ENCODE measurements at regions not wholly inside any gene's neighbourhood (a gene's known extent, or its start where the extent isn't known, plus 50 kb on each side); places are given as distances from the start of the nearest gene placed in this dataset.

DNA sequence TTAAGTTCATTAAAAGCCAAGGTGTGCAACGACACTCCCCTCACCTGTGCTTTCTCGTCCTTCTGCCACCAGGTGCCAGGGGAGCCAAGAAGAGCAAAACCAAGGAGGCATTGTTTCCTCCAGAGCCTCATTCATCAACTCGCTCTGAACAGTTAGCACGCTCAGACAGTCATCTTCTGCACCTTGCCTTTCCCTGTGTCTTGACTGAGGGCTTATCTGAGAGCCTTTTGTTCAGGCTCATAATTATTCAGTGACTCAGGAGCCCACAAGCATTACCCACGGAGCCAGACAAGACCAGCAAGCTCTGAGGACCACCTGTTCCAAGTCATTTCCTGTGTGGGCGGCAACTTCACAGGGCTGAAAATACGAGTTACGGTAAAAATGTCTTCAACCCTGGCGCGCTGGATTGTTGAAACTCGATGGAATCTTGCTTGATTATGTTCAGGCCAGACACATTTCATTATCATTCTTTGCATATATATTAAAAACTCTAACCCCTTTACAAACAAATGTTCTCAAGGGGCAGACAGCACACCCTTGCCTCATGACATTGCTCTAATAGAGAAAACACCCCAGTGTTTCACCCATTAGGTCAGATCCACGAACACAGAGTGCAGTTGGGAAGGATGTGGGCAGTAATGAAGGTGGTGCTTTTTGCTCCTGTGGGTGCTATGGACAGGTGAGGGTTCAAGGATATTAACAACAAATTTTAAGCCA is 89.7 kb upstream of the RUNX1 start:
- Histone ChIP-seq H3K4me2 (ENCODE audit: unreplicated experiment) (no peak overlapping the region), H3K4me1 (ENCODE audit: insufficient read depth) (peaks cover 31% of the 10 kb centered on the region), H3K79me2 (ENCODE audit: insufficient read depth) (no peaks in the 10 kb centered on the region), H3K9me3 (ENCODE audit: low read depth) (no peaks in the 10 kb centered on the region), H3K4me3 (no peak overlapping the region), H4K20me1 (ENCODE audit: insufficient read depth) (no peaks in the 10 kb centered on the region), H3F3A (ENCODE audit: insufficient read depth) (0 out of 2 replicates have a peak, but pooled peaks cover 5% of the 10 kb centered on the region), H3K27ac (no peak overlapping the region), H3K36me3 (ENCODE audit: low read depth) (no peaks in the 10 kb centered on the region), H3K9me2 (ENCODE audit: insufficient read depth) (no peaks in the 10 kb centered on the region), H3K27me3 (replicated peaks; ENCODE audit: insufficient read depth) (no peaks in the 10 kb centered on the region), H3K9ac (no peak overlapping the region), H2AFZ (no peak overlapping the region; the same call in 1 of the 2 replicates)
- in situ Hi-C loops (cut with MboI): no loop called here
- peak; percentile 61 for DNase-seq
- 78 to 81% methylated on average over 12 of the region's 12 CpGs for WGBS, 2 experiments (ENCODE audit: low coverage in 1 of 2, low lambda C conversion rate in 2 of 2, missing lambda C conversion rate in 2 of 2)
- TF ChIP-seq EZH2phosphoT487 (IDR thresholded peaks at IDR 0.05; ENCODE audit: insufficient read depth, low read depth) (no peak), EZH2 (IDR thresholded peaks at IDR 0.05; ENCODE audit: insufficient read depth, poor library complexity, severe bottlenecking) (no peak)

GRCh38 chr21:35136586-35137219 is 87.6 kb upstream of the RUNX1 start:
- 80 to 100% methylated on average over 1 of the region's 1 CpG for WGBS, 2 experiments (ENCODE audit: low coverage in 1 of 2, low lambda C conversion rate in 2 of 2, missing lambda C conversion rate in 2 of 2)
- Histone ChIP-seq H3K27ac (peak overlapping the region; percentile 49), H3K4me3 (no peak overlapping the region), H2AFZ (peak overlapping the region; percentile 78), H3K36me3 (ENCODE audit: low read depth) (no peaks in the 10 kb centered on the region), H3K79me2 (ENCODE audit: insufficient read depth) (no peaks in the 10 kb centered on the region), H3K9me3 (ENCODE audit: low read depth) (no peaks in the 10 kb centered on the region), H3F3A (ENCODE audit: insufficient read depth) (0 out of 2 replicates have a peak, but pooled peaks cover 5% of the 10 kb centered on the region), H4K20me1 (ENCODE audit: insufficient read depth) (no peaks in the 10 kb centered on the region), H3K9ac (peak overlapping the region; percentile 6; the same call in 1 of the 2 replicates), H3K27me3 (replicated peaks; ENCODE audit: insufficient read depth) (no peaks in the 10 kb centered on the region), H3K4me1 (ENCODE audit: insufficient read depth) (peaks cover 27% of the 10 kb centered on the region), H3K9me2 (ENCODE audit: insufficient read depth) (no peaks in the 10 kb centered on the region), H3K4me2 (ENCODE audit: unreplicated experiment) (peak overlapping the region; percentile 51)
- peak; percentile 70 for DNase-seq
- in situ Hi-C loops (cut with MboI): no loop called here
- TF ChIP-seq EZH2phosphoT487 (IDR thresholded peaks at IDR 0.05; ENCODE audit: insufficient read depth, low read depth) (no peak), EZH2 (IDR thresholded peaks at IDR 0.05; ENCODE audit: insufficient read depth, poor library complexity, severe bottlenecking) (no peak)

DNA sequence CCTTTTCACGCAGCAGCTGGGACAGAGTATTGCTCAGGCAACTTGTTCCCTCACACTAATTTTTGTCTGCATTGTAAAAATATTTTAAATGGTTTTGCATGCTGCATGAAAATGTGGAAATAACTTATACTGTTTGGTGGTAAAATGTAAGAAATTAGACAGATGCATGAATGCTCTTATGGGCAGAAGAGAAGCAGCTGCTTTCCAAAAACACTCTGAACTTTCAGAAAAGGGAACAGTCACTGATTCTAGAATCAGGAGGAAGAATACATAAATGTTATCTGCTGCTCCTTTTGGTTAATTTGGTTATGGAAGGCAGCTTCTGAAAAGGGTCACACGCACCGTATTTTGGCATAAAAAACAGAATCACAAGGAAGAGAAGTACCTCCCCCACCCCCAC is 87.0 kb upstream of the RUNX1 start:
- peak overlapping the region; percentile 49; the same call in 1 of the 2 replicates for H3K27ac ChIP-seq
- H2AFZ ChIP-seq: 0 out of 2 replicates have a peak overlapping the region, but pooled peaks have one; percentile 78
- TF ChIP-seq EZH2 (IDR thresholded peaks at IDR 0.05; ENCODE audit: insufficient read depth, poor library complexity, severe bottlenecking): no peak
- no peak for TF ChIP-seq EZH2phosphoT487 (IDR thresholded peaks at IDR 0.05; ENCODE audit: insufficient read depth, low read depth)

GRCh38 chr21:35135481-35135880 is 86.4 kb upstream of the RUNX1 start:
- Histone ChIP-seq H3K4me2 (ENCODE audit: unreplicated experiment) (no peak overlapping the region), H3K4me1 (ENCODE audit: insufficient read depth) (peaks cover 27% of the 10 kb centered on the region), H3K27me3 (replicated peaks; ENCODE audit: insufficient read depth) (no peaks in the 10 kb centered on the region), H3F3A (ENCODE audit: insufficient read depth) (0 out of 2 replicates have a peak, but pooled peaks cover 5% of the 10 kb centered on the region), H3K4me3 (no peak overlapping the region), H3K9me3 (ENCODE audit: low read depth) (no peaks in the 10 kb centered on the region), H2AFZ (no peak overlapping the region), H4K20me1 (ENCODE audit: insufficient read depth) (no peaks in the 10 kb centered on the region), H3K9ac (no peak overlapping the region), H3K27ac (no peak overlapping the region), H3K36me3 (ENCODE audit: low read depth) (no peaks in the 10 kb centered on the region), H3K9me2 (ENCODE audit: insufficient read depth) (no peaks in the 10 kb centered on the region), H3K79me2 (ENCODE audit: insufficient read depth) (no peaks in the 10 kb centered on the region)
- DNase-seq: no peak
- TF ChIP-seq EZH2phosphoT487 (IDR thresholded peaks at IDR 0.05; ENCODE audit: insufficient read depth, low read depth): no peak
- no peak for TF ChIP-seq EZH2 (IDR thresholded peaks at IDR 0.05; ENCODE audit: insufficient read depth, poor library complexity, severe bottlenecking)
- in situ Hi-C loops (cut with MboI): no loop called here
- 87 to 89% methylated on average over 7 of the region's 7 CpGs for WGBS, 2 experiments (ENCODE audit: low coverage in 1 of 2, low lambda C conversion rate in 2 of 2, missing lambda C conversion rate in 2 of 2)

More for the DNA sequence above, 87.0 kb upstream of the RUNX1 start:
- no peak overlapping the region for H3K9ac ChIP-seq
- no peak for DNase-seq
- no peak overlapping the region for H3K4me3 ChIP-seq
- H4K20me1 ChIP-seq (ENCODE audit: insufficient read depth): no peaks in the 10 kb centered on the region
- 0 out of 2 replicates have a peak, but pooled peaks cover 5% of the 10 kb centered on the region for H3F3A ChIP-seq (ENCODE audit: insufficient read depth)
- no peaks in the 10 kb centered on the region for H3K79me2 ChIP-seq (ENCODE audit: insufficient read depth)
- no peaks in the 10 kb centered on the region for H3K36me3 ChIP-seq (ENCODE audit: low read depth)
- no peaks in the 10 kb centered on the region for H3K9me3 ChIP-seq (ENCODE audit: low read depth)
- H3K4me2 ChIP-seq (ENCODE audit: unreplicated experiment): no peak overlapping the region
- H3K4me1 ChIP-seq (ENCODE audit: insufficient read depth): peaks cover 27% of the 10 kb centered on the region
- no peaks in the 10 kb centered on the region for H3K27me3 ChIP-seq (replicated peaks; ENCODE audit: insufficient read depth)
- no peaks in the 10 kb centered on the region for H3K9me2 ChIP-seq (ENCODE audit: insufficient read depth)
- in situ Hi-C loops (cut with MboI): no loop called here
- 94 to 100% methylated on average over 3 of the region's 3 CpGs for WGBS, 2 experiments (ENCODE audit: low coverage in 1 of 2, low lambda C conversion rate in 2 of 2, missing lambda C conversion rate in 2 of 2)
